ENCODE measurements at regions not wholly inside any gene's neighbourhood (a gene's known extent, or its start where the extent isn't known, plus 50 kb on each side); places are given as distances from the start of the nearest gene placed in this dataset.
"Not testable (repeated sequence)": the region's sequence is repeated elsewhere in the genome, so short reads cannot be mapped to it uniquely, and the experiment has no call there.

DNA sequence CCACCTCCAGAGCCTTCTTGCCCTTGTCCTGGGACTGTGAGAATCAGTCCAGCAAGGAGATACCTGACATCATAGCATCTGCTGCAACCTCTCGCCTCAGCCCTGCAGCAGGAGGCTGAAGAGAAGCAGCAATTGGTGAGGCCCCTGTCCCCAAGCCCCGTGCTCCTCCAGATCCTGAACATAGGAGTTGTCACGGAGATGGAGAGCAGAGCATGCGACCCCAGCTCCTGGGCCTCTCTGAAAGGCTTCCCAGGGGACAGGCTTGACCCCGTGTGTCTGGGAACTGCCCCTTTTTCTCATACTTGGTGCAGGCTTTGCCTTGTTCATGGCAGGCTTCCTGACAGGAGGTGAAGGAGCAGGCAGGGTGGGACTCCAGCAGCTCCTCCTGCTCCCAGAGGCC lies 127.7 kb upstream of the PZP start:
- Mint-ChIP-seq H3K4me1 (peaks cover 8% of the 10 kb centered on the region), H3K27me3 (no peaks in the 10 kb centered on the region), H3K27ac (no peak overlapping the region), H3K9me3 (peaks cover 4% of the 10 kb centered on the region), H3K4me3 (no peak overlapping the region), H3K36me3 (ENCODE audit: low read depth) (peaks cover 14% of the 10 kb centered on the region)
- ATAC-seq (no peak), DNase-seq (no peak)

DNA sequence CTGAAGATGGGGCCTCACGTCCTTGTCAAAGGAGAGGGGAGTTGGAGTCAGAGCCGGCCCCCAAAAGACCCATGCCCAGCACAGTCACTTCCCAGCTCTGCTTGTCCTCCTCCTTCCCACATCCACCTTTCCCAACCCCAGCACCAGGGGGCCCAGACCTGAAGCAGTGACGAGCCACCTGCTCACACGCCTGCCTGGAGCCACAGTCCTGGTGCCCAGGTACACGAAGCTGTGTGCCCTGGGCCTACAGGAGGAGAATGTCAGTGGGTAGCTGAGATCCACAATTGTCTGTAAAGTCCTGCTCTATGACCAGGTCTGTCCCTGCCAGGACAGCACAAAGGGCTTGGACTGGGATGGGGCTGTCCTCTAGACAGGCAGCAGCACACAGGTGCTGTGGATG lies 126.8 kb upstream of the PZP start:
- Mint-ChIP-seq H3K4me3 (no peak overlapping the region), H3K36me3 (ENCODE audit: low read depth) (peaks cover 14% of the 10 kb centered on the region), H3K27ac (no peak overlapping the region), H3K27me3 (no peaks in the 10 kb centered on the region), H3K4me1 (peaks cover 5% of the 10 kb centered on the region), H3K9me3 (peaks cover 4% of the 10 kb centered on the region)
- ATAC-seq = no peak
- no peak for DNase-seq

DNA sequence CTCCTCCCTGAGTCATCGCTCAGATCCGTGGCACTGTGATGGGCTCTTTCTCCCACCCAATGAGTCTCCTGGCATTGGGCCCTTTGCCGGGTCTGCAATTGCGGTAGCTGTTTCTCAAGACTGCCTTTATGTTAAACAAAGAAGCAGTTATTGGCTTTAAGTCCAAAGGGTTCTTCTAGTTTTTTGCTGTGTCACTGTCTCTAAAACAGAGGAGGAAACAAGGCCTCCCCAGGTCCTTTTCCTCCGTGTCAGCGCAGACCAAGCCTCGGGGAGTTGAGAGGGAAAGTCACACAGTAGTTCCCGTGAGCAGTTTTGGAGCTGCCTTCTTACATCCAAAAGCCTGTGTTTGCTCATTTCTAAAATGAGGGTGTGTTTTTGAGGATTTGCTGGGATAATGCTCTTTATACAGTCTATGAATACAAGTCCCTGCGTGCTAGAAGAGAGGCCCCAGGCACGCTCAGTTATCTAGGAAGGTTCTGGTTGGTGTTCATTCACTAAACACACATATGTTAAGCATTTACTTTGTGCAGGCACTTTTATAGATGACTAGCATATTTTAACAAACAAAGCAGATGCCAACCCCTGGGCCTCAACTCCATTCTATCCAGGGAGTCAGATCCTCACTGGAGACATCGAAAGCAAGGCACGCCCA lies 126.0 kb upstream of the PZP start:
- ATAC-seq (no peak), DNase-seq (no peak)
- H3K36me3 Mint-ChIP-seq (ENCODE audit: low read depth) = peaks cover 14% of the 10 kb centered on the region
- H3K4me1 Mint-ChIP-seq = peaks cover 5% of the 10 kb centered on the region
- H3K4me3 Mint-ChIP-seq = no peak overlapping the region
- H3K27ac Mint-ChIP-seq = no peak overlapping the region
- H3K27me3 Mint-ChIP-seq = no peaks in the 10 kb centered on the region
- H3K9me3 Mint-ChIP-seq = peaks cover 4% of the 10 kb centered on the region

DNA sequence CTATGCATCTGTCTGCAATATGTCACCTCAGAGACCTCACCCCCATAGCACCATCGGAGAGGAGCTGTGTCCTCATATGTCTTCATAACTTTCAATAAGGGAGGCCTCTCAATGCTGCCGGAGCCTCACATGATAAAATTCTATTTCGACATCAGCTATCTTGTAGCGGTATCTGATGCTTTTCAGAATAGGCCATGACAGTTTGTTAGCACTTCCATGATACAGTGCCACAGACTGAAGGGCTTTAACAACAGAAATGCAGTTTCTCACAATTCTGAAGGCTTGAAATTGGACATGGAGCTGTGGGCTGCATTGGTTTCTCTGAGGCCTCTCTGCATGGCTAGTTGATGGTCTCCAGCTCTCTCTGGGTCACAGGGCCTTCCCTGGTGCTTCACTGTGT lies 125.0 kb upstream of the PZP start:
- peaks cover 4% of the 10 kb centered on the region for H3K9me3 Mint-ChIP-seq

DNA sequence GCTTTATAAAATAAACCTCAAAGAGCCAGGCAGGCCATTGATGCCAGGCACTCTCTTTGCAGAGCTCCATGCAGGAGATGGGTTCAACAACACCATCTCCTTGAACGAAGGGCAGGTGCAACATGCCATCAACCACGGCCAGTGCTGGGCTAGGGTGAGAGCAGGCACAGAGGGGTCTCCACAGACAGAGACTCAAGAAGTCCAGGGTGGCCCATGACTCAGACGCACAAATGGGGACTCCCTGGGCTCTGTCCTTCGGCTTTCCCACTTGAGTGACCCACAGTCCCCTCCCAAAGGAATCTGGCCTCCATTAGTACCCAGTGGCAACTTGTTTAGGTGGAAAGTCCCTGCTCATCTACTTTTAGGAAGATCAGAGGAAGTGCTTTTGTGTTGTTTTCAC lies 124.4 kb upstream of the PZP start:
- Mint-ChIP-seq H3K4me3 (no peak overlapping the region), H3K27ac (no peak overlapping the region), H3K4me1 (peaks cover 5% of the 10 kb centered on the region), H3K27me3 (no peaks in the 10 kb centered on the region), H3K9me3 (peaks cover 4% of the 10 kb centered on the region), H3K36me3 (ENCODE audit: low read depth) (peaks cover 17% of the 10 kb centered on the region)
- ATAC-seq = no peak
- DNase-seq = no peak

More for the DNA sequence above, 125.0 kb upstream of the PZP start:
- DNase-seq = no peak
- ATAC-seq = no peak
- no peak overlapping the region for H3K27ac Mint-ChIP-seq
- peaks cover 16% of the 10 kb centered on the region for H3K36me3 Mint-ChIP-seq (ENCODE audit: low read depth)
- H3K4me3 Mint-ChIP-seq = no peak overlapping the region
- H3K27me3 Mint-ChIP-seq = no peaks in the 10 kb centered on the region
- peaks cover 5% of the 10 kb centered on the region for H3K4me1 Mint-ChIP-seq

DNA sequence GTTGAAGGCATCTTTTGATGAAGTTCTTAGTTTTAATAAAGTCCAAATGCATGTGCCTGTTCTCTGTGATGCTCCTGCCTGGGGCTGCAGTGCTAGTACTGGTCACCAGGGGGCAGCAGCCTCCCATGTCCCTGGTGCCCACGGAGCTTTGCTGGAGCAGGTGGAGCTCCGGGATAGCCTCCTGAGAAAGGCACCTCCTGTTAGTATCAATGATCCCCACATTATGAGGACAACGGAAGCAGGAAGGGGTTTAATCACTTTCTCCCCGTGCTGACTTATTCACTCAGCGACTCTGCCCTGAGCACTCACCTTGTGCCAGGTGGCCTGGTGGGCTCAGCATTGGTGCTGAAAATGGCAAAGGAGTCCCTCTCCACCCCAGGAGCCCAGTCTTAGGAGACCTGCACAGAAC lies 123.0 kb upstream of the PZP start:
- Mint-ChIP-seq H3K36me3 (ENCODE audit: low read depth) (peaks cover 11% of the 10 kb centered on the region), H3K27ac (no peak overlapping the region), H3K27me3 (no peaks in the 10 kb centered on the region), H3K4me3 (no peak overlapping the region), H3K9me3 (peaks cover 1% of the 10 kb centered on the region), H3K4me1 (peaks cover 16% of the 10 kb centered on the region)
- ATAC-seq (peak; percentile 61), DNase-seq (peak; percentile 75)

DNA sequence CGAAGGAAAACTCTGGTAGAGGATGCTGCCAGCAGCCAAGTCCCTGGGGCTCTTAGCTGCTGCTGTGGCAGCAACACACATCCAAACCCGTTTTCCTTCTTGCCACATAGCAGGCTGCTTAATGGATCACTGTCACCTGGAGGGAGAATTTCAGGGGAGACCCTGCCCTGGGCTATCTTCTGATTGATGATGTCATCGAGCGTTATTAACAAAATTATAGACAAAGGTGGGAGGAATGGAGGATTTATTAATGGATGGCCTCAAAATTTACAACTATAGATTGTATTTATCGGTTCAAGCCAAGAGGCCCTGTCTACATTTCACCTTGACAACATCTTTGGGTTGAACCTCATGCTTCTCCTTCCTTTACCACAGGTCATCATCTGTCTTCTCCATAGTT lies 120.8 kb upstream of the PZP start:
- no peaks in the 10 kb centered on the region for H3K27me3 Mint-ChIP-seq
- ATAC-seq = no peak
- H3K9me3 Mint-ChIP-seq = no peaks in the 10 kb centered on the region
- DNase-seq = no peak
- H3K4me3 Mint-ChIP-seq = no peak overlapping the region
- H3K4me1 Mint-ChIP-seq = peaks cover 16% of the 10 kb centered on the region
- no peak overlapping the region for H3K27ac Mint-ChIP-seq
- peaks cover 10% of the 10 kb centered on the region for H3K36me3 Mint-ChIP-seq (ENCODE audit: low read depth)

DNA sequence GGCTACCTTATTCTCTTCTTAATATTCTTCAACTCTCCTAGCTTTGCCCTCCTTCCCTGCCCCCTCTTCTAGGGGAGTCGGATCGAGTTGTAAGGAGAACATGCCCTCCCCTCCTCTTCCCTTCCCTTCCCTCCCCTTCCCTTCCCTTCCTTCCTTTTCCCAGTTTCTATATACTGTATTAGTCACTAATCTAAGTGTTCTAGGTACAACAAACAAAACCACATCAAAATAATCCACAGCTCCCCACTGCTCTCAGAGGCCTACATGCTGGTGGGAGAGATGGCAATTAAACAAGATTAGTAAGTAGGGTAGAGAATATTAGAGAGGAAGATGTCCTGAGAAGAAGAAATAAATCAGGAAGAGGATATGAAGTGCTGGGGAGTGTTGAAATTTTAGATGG lies 119.9 kb upstream of the PZP start:
- H3K4me3 Mint-ChIP-seq = no peak overlapping the region
- peaks cover 10% of the 10 kb centered on the region for H3K36me3 Mint-ChIP-seq (ENCODE audit: low read depth)
- DNase-seq (no peak), ATAC-seq (no peak)
- H3K9me3 Mint-ChIP-seq = no peaks in the 10 kb centered on the region
- no peak overlapping the region for H3K27ac Mint-ChIP-seq
- H3K27me3 Mint-ChIP-seq = no peaks in the 10 kb centered on the region
- peaks cover 16% of the 10 kb centered on the region for H3K4me1 Mint-ChIP-seq

DNA sequence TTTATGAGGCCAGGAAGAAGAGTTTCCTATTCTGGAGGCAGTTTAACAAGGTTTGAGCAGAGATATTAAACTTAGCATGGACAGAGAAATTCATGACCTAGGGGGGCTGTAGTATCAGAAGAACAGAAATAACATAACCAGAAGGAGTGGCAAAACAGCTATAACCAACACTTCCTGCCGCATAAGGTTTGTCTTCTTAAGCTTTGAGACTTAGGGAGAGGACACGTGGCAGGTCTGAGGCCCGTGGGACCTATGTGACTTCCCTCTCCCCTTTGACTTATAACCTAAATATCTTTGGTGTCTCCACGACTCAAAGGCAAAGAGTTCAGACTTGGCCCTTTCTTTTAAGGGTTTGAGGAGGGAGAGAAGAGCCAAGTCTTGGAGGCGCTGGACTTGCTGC lies 119.1 kb upstream of the PZP start:
- Mint-ChIP-seq H3K27ac (no peak overlapping the region), H3K4me3 (no peak overlapping the region), H3K4me1 (peaks cover 16% of the 10 kb centered on the region), H3K27me3 (no peaks in the 10 kb centered on the region), H3K9me3 (no peaks in the 10 kb centered on the region), H3K36me3 (ENCODE audit: low read depth) (peaks cover 10% of the 10 kb centered on the region)
- ATAC-seq (no peak), DNase-seq (no peak)

DNA sequence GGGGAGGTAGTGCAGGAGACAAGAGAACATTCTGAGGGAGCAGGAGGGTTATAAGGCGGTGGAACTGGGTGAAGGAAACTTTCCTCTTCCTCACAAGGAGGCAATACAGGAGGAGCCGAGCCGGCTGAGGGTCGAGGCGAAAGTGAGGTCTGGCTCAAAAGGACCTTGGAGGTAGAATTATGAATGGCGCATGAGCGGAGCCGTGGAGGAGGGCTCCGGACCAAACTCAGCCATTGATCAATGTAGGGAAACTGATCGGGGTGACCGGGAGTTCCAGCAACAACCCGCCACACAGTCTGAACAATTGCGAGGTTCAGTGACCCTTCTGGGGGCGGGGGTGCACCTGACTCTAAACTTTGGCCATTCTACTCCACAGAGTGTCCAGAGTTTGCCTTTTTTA lies 118.7 kb upstream of the PZP start:
- not testable (repeated sequence) for H3K4me3 Mint-ChIP-seq; ATAC-seq; H3K27ac Mint-ChIP-seq; H3K36me3 Mint-ChIP-seq (ENCODE audit: low read depth); DNase-seq; H3K27me3 Mint-ChIP-seq; H3K9me3 Mint-ChIP-seq
- H3K4me1 Mint-ChIP-seq = peaks cover 16% of the 10 kb centered on the region

DNA sequence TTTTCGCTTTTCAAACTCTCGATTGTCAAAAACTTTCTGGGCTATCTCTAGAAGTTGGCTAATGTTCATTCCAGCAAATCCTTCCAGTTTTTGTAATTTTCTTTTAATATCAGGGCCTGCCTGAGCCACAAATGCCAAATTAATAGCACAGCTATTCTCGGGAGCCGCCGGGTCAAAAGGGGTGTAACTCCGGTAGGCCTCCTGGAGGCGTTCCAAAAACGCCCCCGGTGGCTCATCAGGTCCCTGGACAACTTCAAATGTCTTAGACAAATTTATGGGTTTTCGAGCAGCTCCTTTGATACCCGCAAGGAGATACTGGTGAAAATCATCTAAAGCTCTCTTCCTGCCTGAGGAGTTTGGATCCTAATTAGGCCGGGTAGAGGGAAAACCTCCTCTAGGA lies 117.9 kb upstream of the PZP start:
- ATAC-seq = no peak
- H3K9me3 Mint-ChIP-seq = no peaks in the 10 kb centered on the region
- no peak for DNase-seq
- H3K4me3 Mint-ChIP-seq = no peak overlapping the region
- H3K36me3 Mint-ChIP-seq (ENCODE audit: low read depth) = peaks cover 6% of the 10 kb centered on the region
- H3K4me1 Mint-ChIP-seq = peaks cover 12% of the 10 kb centered on the region
- H3K27ac Mint-ChIP-seq = no peak overlapping the region
- no peaks in the 10 kb centered on the region for H3K27me3 Mint-ChIP-seq

DNA sequence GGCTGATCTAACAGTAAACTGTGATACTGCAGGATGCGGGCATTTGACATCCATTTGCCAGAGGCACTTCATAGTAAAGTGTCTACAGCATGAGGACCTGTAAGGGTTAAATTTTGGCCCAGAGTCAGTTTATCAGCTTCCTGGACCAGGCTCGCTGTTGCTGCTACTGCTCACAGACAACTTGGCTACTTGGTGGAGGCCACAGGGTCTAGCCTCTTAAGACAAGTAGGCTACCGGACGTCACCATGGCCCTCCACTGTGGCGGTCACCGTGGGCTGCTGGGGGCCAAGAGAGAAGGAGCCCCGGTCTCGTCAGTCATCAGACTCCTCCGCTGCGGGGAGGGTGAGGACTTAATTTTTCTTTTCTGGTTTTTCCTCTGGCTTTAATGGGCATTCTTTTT lies 117.3 kb upstream of the PZP start:
- ATAC-seq = no peak
- Mint-ChIP-seq H3K36me3 (ENCODE audit: low read depth) (peaks cover 5% of the 10 kb centered on the region), H3K4me1 (peaks cover 11% of the 10 kb centered on the region), H3K9me3 (no peaks in the 10 kb centered on the region), H3K27ac (no peak overlapping the region), H3K27me3 (no peaks in the 10 kb centered on the region), H3K4me3 (no peak overlapping the region)
- DNase-seq = no peak

DNA sequence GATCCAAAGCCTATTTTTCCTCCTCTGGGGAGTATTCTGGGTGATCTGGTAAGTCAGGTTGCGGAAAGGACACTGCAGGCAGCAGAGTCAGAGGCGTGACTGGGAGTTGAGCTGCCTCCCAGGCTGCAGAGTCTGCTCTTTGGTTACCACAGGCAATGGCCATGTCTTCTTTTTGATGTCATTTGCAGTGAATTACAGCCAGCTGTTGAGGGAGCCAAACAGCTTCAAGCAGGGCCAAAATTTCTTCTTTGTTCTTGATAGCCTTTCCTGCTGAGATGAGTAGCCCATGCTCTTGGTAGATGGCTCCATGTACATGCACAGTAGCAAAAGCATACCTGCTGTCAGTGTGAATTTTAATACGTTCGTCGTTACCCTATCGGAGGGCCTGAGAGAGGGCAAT lies 116.6 kb upstream of the PZP start:
- Mint-ChIP-seq H3K4me1 (peaks cover 12% of the 10 kb centered on the region), H3K27me3 (no peaks in the 10 kb centered on the region), H3K9me3 (no peaks in the 10 kb centered on the region), H3K4me3 (no peak overlapping the region), H3K36me3 (ENCODE audit: low read depth) (peaks cover 5% of the 10 kb centered on the region), H3K27ac (no peak overlapping the region)
- DNase-seq (no peak), ATAC-seq (no peak)

DNA sequence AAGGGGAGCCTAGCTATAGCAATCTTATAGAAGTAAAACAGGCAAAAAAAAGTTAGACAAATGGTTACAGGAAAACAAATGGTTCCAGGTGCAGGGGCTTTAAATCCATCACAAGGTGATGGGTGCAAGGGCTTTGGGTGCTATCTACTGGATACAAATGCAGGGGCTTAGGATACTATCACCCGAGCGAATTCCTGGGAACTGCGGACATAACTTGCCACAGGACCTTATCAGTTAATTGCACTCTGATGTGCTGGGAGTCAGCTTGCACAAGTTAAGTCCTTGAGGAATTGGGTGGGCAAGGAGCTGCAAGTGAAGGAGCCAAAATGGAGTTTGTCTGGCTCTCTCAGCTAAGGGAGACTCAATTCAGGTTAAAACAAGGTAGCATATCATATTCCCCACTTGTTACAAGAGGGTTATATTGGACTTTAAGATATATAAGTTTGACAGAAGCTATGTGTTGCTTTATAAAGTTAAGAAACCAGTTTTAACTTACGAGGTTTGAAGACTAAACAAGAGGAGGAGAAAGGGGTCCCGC lies 115.0 kb upstream of the PZP start:
- Mint-ChIP-seq H3K27ac (no peak overlapping the region), H3K4me3 (no peak overlapping the region), H3K9me3 (no peaks in the 10 kb centered on the region), H3K36me3 (ENCODE audit: low read depth) (peaks cover 4% of the 10 kb centered on the region), H3K4me1 (peaks cover 17% of the 10 kb centered on the region), H3K27me3 (no peaks in the 10 kb centered on the region)
- no peak for ATAC-seq
- no peak for DNase-seq

DNA sequence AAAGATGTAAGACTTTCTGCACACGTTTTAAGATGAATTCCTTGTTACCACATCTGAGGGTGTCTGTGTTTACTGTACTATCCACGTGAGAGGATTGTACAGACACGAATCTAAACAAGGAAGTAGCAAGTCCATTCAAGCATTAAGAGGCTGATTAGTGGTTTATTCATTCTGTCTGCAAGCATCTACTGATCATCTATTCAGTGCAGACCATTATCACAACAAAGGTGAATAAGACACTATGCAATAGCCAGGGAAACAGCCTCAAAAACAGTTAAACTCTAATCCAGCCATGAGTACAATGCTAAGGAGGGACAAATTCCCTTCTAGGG lies 111.6 kb upstream of the PZP start:
- Mint-ChIP-seq H3K36me3 (ENCODE audit: low read depth) (no peaks in the 10 kb centered on the region), H3K4me3 (no peak overlapping the region), H3K9me3 (no peaks in the 10 kb centered on the region), H3K4me1 (peaks cover 6% of the 10 kb centered on the region), H3K27me3 (no peaks in the 10 kb centered on the region), H3K27ac (no peak overlapping the region)
- ATAC-seq (no peak), DNase-seq (no peak)

Data from activated naive CD8-positive, alpha-beta T cell treated with anti-CD3 and anti-CD28 coated beads, Interleukin-2, amount 50 U/mL, for 24 hours (primary cell).